Neural crest cell (in vitro differentiated cells): ENCODE measurements at regions not wholly inside any gene's neighbourhood (a gene's known extent, or its start where the extent isn't known, plus 50 kb on each side); places are given as distances from the start of the nearest gene placed in this dataset.

Experiments
- DNase-seq: peaks from one replicate; pipeline ENCODE4 v3.0.0; 2021; ENCODE audit warnings: low read depth, mixed read lengths, low spot score
- H3K27ac Mint-ChIP-seq: one replicate; pipeline ENCODE4 v1.8.0; 2021; ENCODE audit warnings: mild to moderate bottlenecking, mixed read lengths; ENCODE audit not compliant: unreplicated experiment
- H3K27me3 Mint-ChIP-seq: 2 replicates; pipeline ENCODE4 v1.8.0; 2021; ENCODE audit warnings: low read depth, mild to moderate bottlenecking, mixed read lengths
- H3K36me3 Mint-ChIP-seq: 2 replicates; pipeline ENCODE4 v1.8.0; 2021; ENCODE audit warnings: low read depth, mild to moderate bottlenecking, mixed read lengths
- H3K4me1 Mint-ChIP-seq: 2 replicates; pipeline ENCODE4 v1.8.0; 2021; ENCODE audit warnings: mixed read lengths
- H3K4me3 Mint-ChIP-seq: one replicate; pipeline ENCODE4 v1.8.0; 2021; ENCODE audit warnings: mild to moderate bottlenecking, mixed read lengths
- H3K9me3 Mint-ChIP-seq: 2 replicates; pipeline ENCODE4 v1.8.0; 2021; ENCODE audit warnings: mixed read lengths
- CTCF ChIP-seq: fragments of 200-600 bp; sonication (generic); conservative IDR thresholded peaks from 2 replicates; pipeline ENCODE4 v1.5.0; 2021; ENCODE audit warnings: antibody characterized with exemption, mild to moderate bottlenecking

GRCh38 chr6:121760191-121760590 lies 324.7 kb downstream of the GJA1 start:
- H3K27me3 Mint-ChIP-seq: no peaks in the 10 kb centered on the region
- DNase-seq: no peak
- peaks cover 3% of the 10 kb centered on the region for H3K9me3 Mint-ChIP-seq
- H3K4me1 Mint-ChIP-seq: no peaks in the 10 kb centered on the region
- no peak overlapping the region for H3K4me3 Mint-ChIP-seq
- no peaks in the 10 kb centered on the region for H3K36me3 Mint-ChIP-seq
- peak overlapping the region; percentile 90 for H3K27ac Mint-ChIP-seq
- no peak for TF ChIP-seq CTCF

- no peak for TF ChIP-seq CTCF
- Mint-ChIP-seq H3K27ac (peak overlapping the region; percentile 90), H3K27me3 (no peaks in the 10 kb centered on the region), H3K9me3 (peaks cover 3% of the 10 kb centered on the region), H3K4me3 (no peak overlapping the region), H3K36me3 (no peaks in the 10 kb centered on the region), H3K4me1 (no peaks in the 10 kb centered on the region)
- no peak for DNase-seq
Measured at GRCh38 chr6:121760745-121761144, 325.3 kb downstream of the GJA1 start.

- DNase-seq: no peak
- no peak for TF ChIP-seq CTCF
- H3K27ac Mint-ChIP-seq: no peak overlapping the region
- no peaks in the 10 kb centered on the region for H3K27me3 Mint-ChIP-seq
- H3K4me3 Mint-ChIP-seq: no peak overlapping the region
- no peaks in the 10 kb centered on the region for H3K36me3 Mint-ChIP-seq
- H3K9me3 Mint-ChIP-seq: peaks cover 3% of the 10 kb centered on the region
- H3K4me1 Mint-ChIP-seq: no peaks in the 10 kb centered on the region
Measured at GRCh38 chr6:121764493-121764892, 329.0 kb downstream of the GJA1 start.

- H3K9me3 Mint-ChIP-seq: peaks cover 3% of the 10 kb centered on the region
Measured at GRCh38 chr6:121765060-121765459, 329.6 kb downstream of the GJA1 start.

GRCh38 chr6:121767211-121767610 lies 331.8 kb downstream of the GJA1 start:
- H3K27ac Mint-ChIP-seq: no peak overlapping the region
- DNase-seq: no peak
- no peak overlapping the region for H3K4me3 Mint-ChIP-seq
- no peaks in the 10 kb centered on the region for H3K27me3 Mint-ChIP-seq
- no peak for TF ChIP-seq CTCF
- no peaks in the 10 kb centered on the region for H3K4me1 Mint-ChIP-seq
- no peaks in the 10 kb centered on the region for H3K36me3 Mint-ChIP-seq
- no peaks in the 10 kb centered on the region for H3K9me3 Mint-ChIP-seq

More at GRCh38 chr6:121765060-121765459, 329.6 kb downstream of the GJA1 start:
- no peak for TF ChIP-seq CTCF
- no peaks in the 10 kb centered on the region for H3K36me3 Mint-ChIP-seq
- no peak overlapping the region for H3K4me3 Mint-ChIP-seq
- H3K4me1 Mint-ChIP-seq: no peaks in the 10 kb centered on the region
- no peaks in the 10 kb centered on the region for H3K27me3 Mint-ChIP-seq
- H3K27ac Mint-ChIP-seq: no peak overlapping the region
- DNase-seq: no peak

GRCh38 chr6:121770943-121771342 lies 335.5 kb downstream of the GJA1 start:
- Mint-ChIP-seq H3K36me3 (no peaks in the 10 kb centered on the region), H3K9me3 (no peaks in the 10 kb centered on the region), H3K4me3 (no peak overlapping the region), H3K27ac (no peak overlapping the region), H3K27me3 (no peaks in the 10 kb centered on the region), H3K4me1 (peaks cover 11% of the 10 kb centered on the region)
- no peak for TF ChIP-seq CTCF
- DNase-seq: no peak
